HepG2 (cell line): ENCODE measurements at regions not wholly inside any gene's neighbourhood (a gene's known extent, or its start where the extent isn't known, plus 50 kb on each side); places are given as distances from the start of the nearest gene placed in this dataset.

ENCODE experiments used
- ATAC-seq: fragments of 200-7000 bp; cut with Tn5 transposase; 3 replicates; pipeline ENCODE4 v1.9.1; 2020; ENCODE audit warnings: mild to moderate bottlenecking, moderate library complexity
- BruUV-seq: library from RNA; stranded (reverse); fragments of 400-500 nt; replicated peaks from 2 replicates; lab custom pipeline; 2021; lab: Mats Ljungman, UMichigan
- CTCF ChIA-PET: fragments of 300-600 bp; formaldehyde crosslinking; extraction: SDS; loops from one replicate; lab custom pipeline; 2021; ENCODE audit warnings: low total read pairs, inconsistent platforms, low intra/inter-chr PET ratio; lab: Yijun Ruan, JAX
- POLR2A ChIA-PET: fragments of 350-600 bp; sonication (Branson Sonifier 250); formaldehyde crosslinking; loops from one replicate; lab custom pipeline; 2020; ENCODE audit warnings: antibody characterized with exemption, inconsistent platforms; lab: Yijun Ruan, JAX
- DNase-seq: peaks from one replicate; pipeline ENCODE4 v3.0.0-alpha.2; 2015; ENCODE audit warnings: low spot score
- FAIRE-seq: peaks from 3 replicates; lab custom pipeline; 2011; peaks lifted over from hg19 to GRCh38; lab: Jason Lieb, UNC
- H2AFZ ChIP-seq: one replicate; pipeline ENCODE4 v1.6.1; 2011; ENCODE audit warnings: low read length, inconsistent platforms
- H3K27ac ChIP-seq: fragments of 300-600 bp; 3 replicates; pipeline ENCODE4 v1.8.0; 2011; ENCODE audit warnings: mixed run types, mild to moderate bottlenecking, mixed read lengths, low read length, inconsistent platforms; ENCODE audit not compliant: insufficient read depth; ENCODE audit errors: extremely low read length
- H3K27me3 ChIP-seq, 2 experiments: fragments of 200-600 bp in 1 of 2; 2 replicates in 1 of 2; 3 replicates in 1 of 2; pipeline versions ENCODE4 v1.6.0 to v1.8.0; 2011; ENCODE audit warnings: low read length in 2 of 2, mild to moderate bottlenecking in 2 of 2, moderate library complexity in 2 of 2, inconsistent platforms in 1 of 2; ENCODE audit not compliant: insufficient read depth in 2 of 2, control insufficient read depth in 1 of 2
- H3K36me3 ChIP-seq, 2 experiments: fragments of 200-600 bp in 1 of 2; replicated peaks in 1 of 2; 2 replicates in 1 of 2; 3 replicates in 1 of 2; pipeline versions ENCODE4 v1.5.1 to v1.8.0; 2011; ENCODE audit warnings: low read length in 2 of 2, inconsistent platforms in 1 of 2; ENCODE audit not compliant: insufficient read depth in 2 of 2, control insufficient read depth in 1 of 2
- H3K4me1 ChIP-seq: 2 replicates; pipeline ENCODE4 v1.5.1; 2012; ENCODE audit warnings: low read length, inconsistent platforms; ENCODE audit not compliant: insufficient read depth
- H3K4me2 ChIP-seq: 2 replicates; pipeline ENCODE4 v1.6.0; 2011; ENCODE audit warnings: low read depth, low read length, inconsistent platforms
- H3K4me3 ChIP-seq, 3 experiments: fragments of 200-600 bp in 1 of 3; sonication (generic), shearing (Covaris generic) in 1 of 3; replicated peaks in 1 of 3; 2 replicates each; pipeline ENCODE4 v1.5.1; 2011 to 2016; ENCODE audit warnings: low read length in 3 of 3, inconsistent platforms in 2 of 3, low read depth in 2 of 3, mild to moderate bottlenecking in 2 of 3, control low read depth in 1 of 3, mixed read lengths in 1 of 3; ENCODE audit not compliant: insufficient read depth in 1 of 3
- H3K79me2 ChIP-seq: one replicate; pipeline ENCODE4 v1.6.1; 2011; ENCODE audit warnings: low read length, inconsistent platforms; ENCODE audit not compliant: insufficient read depth
- H3K9ac ChIP-seq: 2 replicates; pipeline ENCODE4 v1.6.0; 2011; ENCODE audit warnings: mild to moderate bottlenecking, low read depth, low read length, inconsistent platforms; ENCODE audit not compliant: insufficient read depth
- H3K9me3 ChIP-seq: 2 replicates; pipeline ENCODE4 v1.5.1; 2012; ENCODE audit warnings: mild to moderate bottlenecking, low read length
- H4K20me1 ChIP-seq: 2 replicates; pipeline ENCODE4 v1.6.0; 2011; ENCODE audit warnings: inconsistent platforms, mild to moderate bottlenecking, low read length, moderate library complexity; ENCODE audit not compliant: insufficient read depth
- ATRX ChIP-seq: sonication (generic); formaldehyde crosslinking; IDR thresholded peaks from 2 replicates; pipeline ENCODE4 v1.4.0; 2020; ENCODE audit warnings: missing genetic modification reagents, borderline replicate concordance
- CHD4 ChIP-seq: fragments of 200-600 bp; sonication (generic); IDR thresholded peaks from 2 replicates; pipeline ENCODE4 v1.7.0; 2017; ENCODE audit warnings: mild to moderate bottlenecking, low read length, borderline replicate concordance
- PCBP1 ChIP-seq: fragments of 200-400 bp; formaldehyde crosslinking; IDR thresholded peaks from 2 replicates; pipeline ENCODE4 v1.6.1; 2017; ENCODE audit warnings: mild to moderate bottlenecking, low read depth, low read length, borderline replicate concordance
- SMC3 ChIP-seq: IDR thresholded peaks from 2 replicates; pipeline ENCODE4 v1.6.1; 2011; ENCODE audit warnings: low read length, improper control_type of control experiment
- TCF12 ChIP-seq, 2 experiments: fragments of 450-650 bp in 1 of 2; sonication (generic) in 1 of 2; formaldehyde crosslinking in 1 of 2; IDR thresholded peaks; 2 replicates each; pipeline versions ENCODE4 v1.6.1 to v1.8.0; 2017 to 2022; ENCODE audit warnings: antibody characterized with exemption in 1 of 2, mild to moderate bottlenecking in 1 of 2, missing genetic modification reagents in 1 of 2, moderate library complexity in 1 of 2
- XRCC5 ChIP-seq: fragments of 200-400 bp; formaldehyde crosslinking; optimal IDR thresholded peaks from 2 replicates; pipeline ENCODE3; 2017; ENCODE audit warnings: mild to moderate bottlenecking, low read length
- ZMYM3 ChIP-seq: sonication (generic); formaldehyde crosslinking; IDR thresholded peaks from 2 replicates; pipeline ENCODE4 v1.5.1; 2020; ENCODE audit warnings: mild to moderate bottlenecking, missing genetic modification reagents
- ZNF121 ChIP-seq: sonication (generic); formaldehyde crosslinking; IDR thresholded peaks from 2 replicates; pipeline ENCODE4 v1.5.0; 2020; ENCODE audit warnings: mild to moderate bottlenecking, missing genetic modification reagents
- ZNF282 ChIP-seq: fragments of 450-650 bp; IDR thresholded peaks from 2 replicates; pipeline ENCODE4 v1.6.1; 2018; ENCODE audit not compliant: partially characterized antibody
- ZNF883 ChIP-seq: sonication (generic); formaldehyde crosslinking; IDR thresholded peaks from 2 replicates; pipeline ENCODE4 v1.5.1; 2020; ENCODE audit warnings: mild to moderate bottlenecking, missing genetic modification reagents; ENCODE audit errors: not compliant biosample characterization
- WGBS: methylation state at CpG from one replicate; pipeline ENCODE4 v1.1.6; 2017; ENCODE audit warnings: low lambda C conversion rate; 5-methylcytosine and 5-hydroxymethylcytosine counted together
- in situ Hi-C: cut with HindIII; loops from 2 replicates; pipeline ENCODE4 v1.10.0; 2017; ENCODE audit warnings: low pct_unique_long_range_greater_than_20kb; ENCODE audit not compliant: extremely low pct_ligation_motif_present
- intact Hi-C: fragments of 100-400 bp; cut with micrococcal nuclease; formaldehyde crosslinking; loops from one replicate; pipeline ENCODE4 v1.10.0; 2022; ENCODE audit not compliant: unreplicated experiment
- TF ChIP-seq, protein P1 (sequence below): sonication (generic); formaldehyde crosslinking; IDR thresholded peaks from 2 replicates; pipeline ENCODE4 v1.4.0; 2020; ENCODE audit warnings: missing genetic modification reagents
- TF ChIP-seq, protein P2 (sequence below): sonication (generic); formaldehyde crosslinking; IDR thresholded peaks from 2 replicates; pipeline ENCODE4 v1.8.0; 2022; ENCODE audit warnings: mild to moderate bottlenecking, missing genetic modification reagents, borderline replicate concordance
- TF ChIP-seq, protein P3 (sequence below): sonication (generic); formaldehyde crosslinking; IDR thresholded peaks from 2 replicates; pipeline ENCODE4 v1.5.0; 2020; ENCODE audit warnings: mild to moderate bottlenecking, missing genetic modification reagents, borderline replicate concordance

DNA sequence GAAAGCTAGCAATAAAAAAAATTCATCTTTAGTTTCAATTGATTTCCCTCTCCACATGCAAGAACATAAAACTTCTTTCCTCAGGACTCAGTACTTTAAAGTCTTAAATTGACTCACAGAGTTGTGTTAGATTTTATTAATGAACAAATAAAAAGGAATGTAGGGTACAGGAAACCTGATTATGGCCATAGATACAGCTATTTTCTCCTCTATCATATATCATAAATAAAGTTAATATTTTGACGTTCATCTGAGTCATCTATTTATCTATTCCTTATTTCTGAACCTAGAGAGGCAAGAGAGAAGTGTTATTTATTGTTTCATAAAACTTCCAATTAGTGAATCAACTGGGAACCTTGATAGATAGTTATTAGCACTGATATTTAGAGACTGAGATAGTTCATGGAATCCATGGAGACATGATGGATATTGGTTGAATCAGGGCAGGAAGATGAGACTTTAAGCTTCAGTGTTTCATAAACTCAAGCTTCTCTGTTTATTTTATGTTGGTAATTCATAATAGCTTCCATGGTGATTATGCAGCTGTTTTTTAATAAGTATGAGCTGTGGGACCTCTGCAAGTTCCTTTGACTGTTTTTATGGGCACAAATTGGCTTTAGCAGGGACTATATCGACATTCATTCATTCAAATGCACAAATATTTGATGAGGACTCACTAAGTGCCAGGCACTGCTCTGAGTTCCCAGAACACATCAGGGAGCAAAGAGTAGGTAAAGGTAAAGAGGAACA is 143.5 kb upstream of the TGFBR2 start:
- CTCF ChIA-PET: no interaction called here
- Histone ChIP-seq H2AFZ (no peak overlapping the region), H3K4me2 (no peak overlapping the region), H3K9me3 (no peaks in the 10 kb centered on the region), H4K20me1 (no peaks in the 10 kb centered on the region), H3K4me1 (no peaks in the 10 kb centered on the region), H3K27ac (no peak overlapping the region), H3K79me2 (no peaks in the 10 kb centered on the region), H3K27me3 (no peaks in the 10 kb centered on the region; a peak in 1 of 5 replicates)
- intact Hi-C loops: no loop called here
- FAIRE-seq: no peak
- no TSS peak for BruUV-seq
- WGBS: 25% methylated on average over 2 of the region's 2 CpGs
- in situ Hi-C loops: no loop called here
- POLR2A ChIA-PET: no interaction called here
- TF ChIP-seq CHD4: no peak
- TF ChIP-seq SMC3: no peak
- no peak for TF ChIP-seq XRCC5
- TF ChIP-seq, protein P1, sequence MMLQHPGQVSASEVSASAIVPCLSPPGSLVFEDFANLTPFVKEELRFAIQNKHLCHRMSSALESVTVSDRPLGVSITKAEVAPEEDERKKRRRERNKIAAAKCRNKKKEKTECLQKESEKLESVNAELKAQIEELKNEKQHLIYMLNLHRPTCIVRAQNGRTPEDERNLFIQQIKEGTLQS (CRISPR knock-in tag): no peak
- TF ChIP-seq, protein P2, sequence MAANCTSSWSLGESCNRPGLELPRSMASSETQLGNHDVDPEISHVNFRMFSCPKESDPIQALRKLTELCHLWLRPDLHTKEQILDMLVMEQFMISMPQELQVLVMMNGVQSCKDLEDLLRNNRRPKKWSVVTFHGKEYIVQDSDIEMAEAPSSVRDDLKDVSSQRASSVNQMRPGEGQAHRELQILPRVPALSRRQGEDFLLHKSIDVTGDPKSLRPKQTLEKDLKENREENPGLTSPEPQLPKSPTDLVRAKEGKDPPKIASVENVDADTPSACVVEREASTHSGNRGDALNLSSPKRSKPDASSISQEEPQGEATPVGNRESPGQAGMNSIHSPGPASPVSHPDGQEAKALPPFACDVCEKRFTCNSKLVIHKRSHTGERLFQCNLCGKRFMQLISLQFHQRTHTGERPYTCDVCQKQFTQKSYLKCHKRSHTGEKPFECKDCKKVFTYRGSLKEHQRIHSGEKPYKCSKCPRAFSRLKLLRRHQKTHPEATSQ (CRISPR knock-in tag): no peak
- no peak for TF ChIP-seq PCBP1
- TF ChIP-seq, protein P3, sequence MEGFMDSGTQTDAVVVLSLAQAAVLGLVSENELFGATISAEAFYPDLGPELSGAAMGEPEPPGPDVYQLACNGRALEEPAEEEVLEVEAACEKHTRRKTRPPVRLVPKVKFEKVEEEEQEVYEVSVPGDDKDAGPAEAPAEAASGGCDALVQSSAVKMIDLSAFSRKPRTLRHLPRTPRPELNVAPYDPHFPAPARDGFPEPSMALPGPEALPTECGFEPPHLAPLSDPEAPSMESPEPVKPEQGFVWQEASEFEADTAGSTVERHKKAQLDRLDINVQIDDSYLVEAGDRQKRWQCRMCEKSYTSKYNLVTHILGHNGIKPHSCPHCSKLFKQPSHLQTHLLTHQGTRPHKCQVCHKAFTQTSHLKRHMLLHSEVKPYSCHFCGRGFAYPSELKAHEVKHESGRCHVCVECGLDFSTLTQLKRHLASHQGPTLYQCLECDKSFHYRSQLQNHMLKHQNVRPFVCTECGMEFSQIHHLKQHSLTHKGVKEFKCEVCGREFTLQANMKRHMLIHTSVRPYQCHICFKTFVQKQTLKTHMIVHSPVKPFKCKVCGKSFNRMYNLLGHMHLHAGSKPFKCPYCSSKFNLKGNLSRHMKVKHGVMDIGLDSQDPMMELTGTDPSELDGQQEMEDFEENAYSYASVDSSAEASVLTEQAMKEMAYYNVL (CRISPR knock-in tag): no peak
- TF ChIP-seq ZNF883 (CRISPR knock-in tag): no peak
- no peak for TF ChIP-seq ZNF121
- no peak for TF ChIP-seq TCF12 (IDR thresholded peaks at IDR 0.05)
- TF ChIP-seq TCF12 (CRISPR knock-in tag; IDR thresholded peaks at IDR 0.05): no peak
- TF ChIP-seq ATRX (CRISPR knock-in tag): no peak
- TF ChIP-seq ZNF282: no peak
- TF ChIP-seq ZMYM3 (CRISPR knock-in tag): no peak
- TF ChIP-seq, all 625 proteins: peak for 0
- Histone ChIP-seq H3K36me3 (no peaks in the 10 kb centered on the region), H3K4me3 (no peak overlapping the region), H3K9ac (no peak overlapping the region)
- ATAC-seq (no peak), DNase-seq (no peak)
